SJCRH30 (cell line): ENCODE measurements at regions not wholly inside any gene's neighbourhood (a gene's known extent, or its start where the extent isn't known, plus 50 kb on each side); places are given as distances from the start of the nearest gene placed in this dataset.
A peak's percentile ranks its signal among the peaks of the same experiment; 100 is the strongest.

Experiments used
- DNase-seq, 2 experiments: peaks; one replicate each; pipeline ENCODE4 v3.0.0-alpha.2; 2015 to 2020
- H3K27ac ChIP-seq: fragments of 250-450 bp; sonication (Bioruptor Pico); 2 replicates; pipeline ENCODE4 v1.5.1; 2020; ENCODE audit warnings: mild to moderate bottlenecking, moderate library complexity
- H3K27me3 ChIP-seq: fragments of 250-450 bp; sonication (Bioruptor Pico); 2 replicates; pipeline ENCODE4 v1.5.1; 2020; ENCODE audit warnings: mild to moderate bottlenecking, moderate library complexity
- H3K36me3 ChIP-seq: fragments of 250-450 bp; sonication (Bioruptor Pico); 2 replicates; pipeline ENCODE4 v1.5.1; 2020; ENCODE audit warnings: mild to moderate bottlenecking, moderate library complexity
- H3K4me1 ChIP-seq: fragments of 250-450 bp; sonication (Bioruptor Pico); 2 replicates; pipeline ENCODE4 v1.5.1; 2020; ENCODE audit warnings: mild to moderate bottlenecking, moderate library complexity
- H3K4me3 ChIP-seq: fragments of 250-450 bp; sonication (Bioruptor Pico); 2 replicates; pipeline ENCODE4 v1.5.1; 2020; ENCODE audit warnings: mild to moderate bottlenecking, moderate library complexity
- H3K9me3 ChIP-seq: fragments of 250-450 bp; sonication (Bioruptor Pico); replicated peaks from 2 replicates; pipeline ENCODE4 v1.5.1; 2020; ENCODE audit warnings: mild to moderate bottlenecking, moderate library complexity

DNA sequence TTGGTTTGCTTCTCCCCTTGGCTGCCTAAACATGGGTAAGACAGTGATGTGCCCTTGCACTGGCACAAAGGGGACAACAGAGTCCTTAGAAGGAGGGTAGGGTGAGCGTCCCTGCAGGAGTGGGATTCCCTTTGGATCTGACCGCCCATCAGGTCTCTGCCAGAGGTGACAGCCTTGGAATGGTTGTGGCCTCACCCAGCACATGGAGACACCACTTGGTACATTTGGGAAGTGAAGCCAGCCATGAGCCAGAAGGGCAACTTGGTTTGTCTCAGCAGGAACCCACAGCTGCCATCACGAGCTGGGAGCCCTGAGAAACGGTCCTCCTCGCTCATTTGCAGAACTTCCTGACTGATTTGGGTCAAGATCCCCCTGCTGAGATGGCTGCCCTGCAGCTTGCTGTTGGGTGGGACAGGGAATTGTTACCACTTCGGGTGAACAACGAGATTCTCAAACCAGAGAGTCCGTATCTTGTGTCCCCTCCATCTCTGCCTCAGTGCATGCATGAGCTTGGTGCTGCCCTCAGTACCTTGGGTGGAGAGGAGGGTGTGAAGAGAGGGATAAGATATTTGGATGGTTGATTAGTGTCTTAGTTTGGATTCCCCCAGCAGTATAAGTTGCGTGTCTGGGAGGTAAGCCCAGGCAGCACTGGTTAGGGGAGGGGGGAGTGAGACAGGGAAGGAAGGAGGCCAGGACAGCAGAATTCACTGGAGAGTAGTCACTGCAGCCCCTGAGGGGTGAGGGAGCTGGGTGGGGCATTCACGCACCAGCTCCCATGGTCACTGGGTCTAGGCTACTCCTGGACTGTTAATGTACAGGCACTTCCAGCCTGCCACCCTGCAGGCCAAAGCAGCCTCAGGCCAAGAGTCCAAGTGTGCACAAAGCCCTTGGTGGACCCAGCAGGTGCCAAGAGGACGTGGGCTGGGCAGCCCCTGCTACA is 168.8 kb upstream of the TOPAZ1 start:
- Histone ChIP-seq H3K9me3 (no peaks in the 10 kb centered on the region), H3K4me1 (no peaks in the 10 kb centered on the region), H3K36me3 (no peaks in the 10 kb centered on the region), H3K27me3 (no peaks in the 10 kb centered on the region), H3K27ac (no peak overlapping the region), H3K4me3 (no peak overlapping the region)
- no peak for DNase-seq

DNA sequence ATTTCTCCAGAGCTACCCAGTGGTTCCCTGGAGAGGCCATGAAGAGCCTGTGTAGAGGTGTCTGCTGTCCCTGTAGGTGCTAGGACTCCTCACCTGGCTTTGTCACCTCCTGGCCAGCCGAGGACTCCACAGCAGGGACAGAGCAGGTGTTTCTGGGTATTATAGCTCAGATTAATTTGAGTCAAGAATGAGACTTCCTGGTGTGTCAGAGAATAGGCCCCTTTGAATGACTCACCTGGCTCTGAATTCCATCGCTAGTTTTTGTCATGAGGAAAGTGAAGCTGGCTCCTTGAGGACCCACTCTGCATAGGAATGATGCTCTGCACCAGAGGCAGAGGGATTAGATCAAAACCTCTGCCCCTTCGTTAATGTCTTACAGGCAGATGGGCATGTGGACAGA is 167.5 kb upstream of the TOPAZ1 start:
- H3K4me1 ChIP-seq = no peaks in the 10 kb centered on the region
- no peak for DNase-seq
- no peak overlapping the region for H3K27ac ChIP-seq
- H3K27me3 ChIP-seq = no peaks in the 10 kb centered on the region
- no peaks in the 10 kb centered on the region for H3K9me3 ChIP-seq
- no peak overlapping the region for H3K4me3 ChIP-seq
- H3K36me3 ChIP-seq = no peaks in the 10 kb centered on the region

DNA sequence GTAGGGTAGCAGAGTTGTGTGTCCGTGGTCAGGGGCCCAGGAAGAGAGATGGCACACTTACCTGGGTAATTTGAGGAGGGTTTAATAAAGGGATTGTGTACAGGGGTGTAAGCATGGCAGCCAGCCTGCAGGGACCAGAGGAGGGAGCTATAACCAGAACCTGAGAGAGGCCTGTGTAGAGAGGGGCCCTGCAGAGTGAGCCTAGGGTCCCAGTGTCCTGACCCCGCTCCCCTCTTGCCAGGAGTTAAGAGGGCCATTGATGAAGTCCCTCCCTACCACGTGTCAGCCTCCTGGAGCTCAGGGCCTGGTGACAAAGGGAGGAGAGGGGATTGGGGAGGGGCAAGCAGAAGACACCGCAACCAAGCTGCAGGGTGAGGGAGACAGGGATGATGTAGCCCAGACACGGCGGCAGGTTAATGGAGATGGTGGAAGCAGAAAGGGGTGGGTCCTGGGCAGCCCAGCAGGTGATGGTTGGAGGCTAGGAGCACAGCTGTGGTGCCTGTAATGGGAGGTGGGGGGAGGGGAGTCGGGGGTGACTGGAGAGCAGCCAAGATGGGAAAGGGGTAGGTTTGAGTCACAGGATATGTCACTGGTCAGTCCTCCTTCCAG is 165.4 kb upstream of the TOPAZ1 start:
- DNase-seq = peak; percentile 19 to 31
- no peak overlapping the region for H3K27ac ChIP-seq
- H3K4me1 ChIP-seq = no peaks in the 10 kb centered on the region
- no peaks in the 10 kb centered on the region for H3K36me3 ChIP-seq
- H3K4me3 ChIP-seq = no peak overlapping the region
- H3K27me3 ChIP-seq = no peaks in the 10 kb centered on the region
- no peaks in the 10 kb centered on the region for H3K9me3 ChIP-seq

DNA sequence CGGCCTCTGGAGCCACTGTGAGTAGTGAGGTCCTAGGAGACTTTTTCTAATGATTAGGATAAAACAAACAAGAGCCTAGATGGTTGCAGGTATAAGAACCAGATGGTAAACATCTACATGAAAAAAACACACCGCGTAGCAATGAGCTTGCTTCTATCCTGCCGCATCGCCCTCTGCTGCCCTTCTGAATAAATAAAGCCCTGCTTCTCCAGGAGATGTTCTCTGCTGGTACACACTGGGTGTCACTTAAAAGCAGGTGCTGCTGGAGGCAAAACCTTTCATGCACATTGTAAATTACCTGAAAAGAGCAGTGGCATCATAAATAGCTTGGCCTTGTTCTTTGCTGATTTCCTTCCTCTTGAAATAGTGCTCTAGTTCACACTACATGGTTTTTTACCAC is 164.4 kb upstream of the TOPAZ1 start:
- Histone ChIP-seq H3K9me3 (no peaks in the 10 kb centered on the region), H3K4me1 (no peaks in the 10 kb centered on the region), H3K27me3 (no peaks in the 10 kb centered on the region), H3K4me3 (no peak overlapping the region), H3K36me3 (no peaks in the 10 kb centered on the region), H3K27ac (no peak overlapping the region)
- DNase-seq = no peak

DNA sequence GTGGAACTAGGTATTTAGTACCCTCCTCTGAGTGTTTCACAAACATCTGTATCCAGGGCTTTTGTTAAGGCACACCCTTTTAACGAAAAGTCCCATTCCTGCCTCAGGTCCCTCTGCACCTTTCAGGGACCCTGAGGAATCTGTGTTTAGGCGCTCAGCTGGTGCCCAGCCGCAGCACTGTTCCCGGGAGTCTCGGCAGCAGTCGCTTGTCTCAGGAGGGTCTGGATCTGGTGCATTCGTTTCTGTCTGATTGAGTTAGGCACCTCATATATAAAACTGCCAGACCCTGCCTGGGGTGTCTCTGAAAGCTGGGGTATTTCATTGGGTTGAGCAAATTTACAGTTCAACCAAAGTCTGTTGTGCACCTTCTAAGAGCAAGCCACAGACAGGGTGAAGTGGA is 162.8 kb upstream of the TOPAZ1 start:
- Histone ChIP-seq H3K27me3 (no peaks in the 10 kb centered on the region), H3K4me3 (no peak overlapping the region), H3K27ac (no peak overlapping the region), H3K4me1 (no peaks in the 10 kb centered on the region), H3K36me3 (no peaks in the 10 kb centered on the region), H3K9me3 (no peaks in the 10 kb centered on the region)
- no peak for DNase-seq

DNA sequence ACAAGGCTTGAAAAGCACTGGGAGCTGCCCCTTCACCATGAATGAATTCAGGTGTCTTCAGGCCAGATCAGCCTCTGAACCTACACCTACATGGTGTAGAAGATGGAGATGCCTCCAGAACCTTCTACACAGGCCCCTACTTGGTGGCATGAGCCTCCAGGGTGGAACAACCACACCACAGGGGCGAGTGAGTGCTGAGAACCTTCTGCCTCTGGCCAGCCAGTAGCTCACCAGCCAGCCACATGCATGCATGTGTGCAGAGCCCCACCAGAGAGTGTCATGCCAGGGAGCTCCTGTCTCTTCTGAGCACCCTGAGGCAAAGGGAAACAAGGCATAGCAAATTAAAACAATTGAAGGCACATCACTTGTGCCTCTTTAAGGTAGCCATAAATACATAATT is 161.8 kb upstream of the TOPAZ1 start:
- H3K4me3 ChIP-seq = no peak overlapping the region
- H3K36me3 ChIP-seq = no peaks in the 10 kb centered on the region
- no peaks in the 10 kb centered on the region for H3K27me3 ChIP-seq
- H3K9me3 ChIP-seq = no peaks in the 10 kb centered on the region
- no peaks in the 10 kb centered on the region for H3K4me1 ChIP-seq
- DNase-seq = no peak
- no peak overlapping the region for H3K27ac ChIP-seq

DNA sequence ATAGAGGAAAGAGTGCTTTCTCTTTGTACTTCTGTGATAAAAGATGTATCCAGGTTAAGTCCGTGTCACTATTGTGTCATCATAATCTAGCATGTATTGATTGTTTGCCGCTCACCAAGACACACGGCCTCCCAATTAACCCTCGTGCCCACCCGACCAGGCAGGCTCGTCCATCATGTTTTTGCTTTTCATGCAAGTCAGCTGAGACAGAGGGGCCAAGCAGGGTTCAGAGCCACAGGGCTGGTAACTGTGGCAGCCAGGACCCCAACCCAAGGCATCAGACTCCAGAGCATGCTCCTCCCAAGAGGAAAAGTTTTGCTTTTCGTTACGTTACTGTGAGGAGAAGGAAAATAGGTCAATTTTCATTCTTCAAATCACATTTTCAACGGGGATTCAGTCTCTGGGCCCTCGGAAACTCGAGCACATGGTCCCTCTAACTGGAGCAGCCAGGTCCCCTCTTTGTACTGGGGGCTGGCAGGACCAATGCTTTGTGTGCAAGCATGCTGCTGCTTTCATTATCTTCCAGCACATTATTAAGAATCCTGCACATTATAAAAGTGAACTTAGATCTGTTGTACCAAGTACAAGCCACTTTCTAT is 161.1 kb upstream of the TOPAZ1 start:
- Histone ChIP-seq H3K4me3 (no peak overlapping the region), H3K27ac (no peak overlapping the region), H3K27me3 (no peaks in the 10 kb centered on the region), H3K9me3 (no peaks in the 10 kb centered on the region), H3K36me3 (no peaks in the 10 kb centered on the region), H3K4me1 (no peaks in the 10 kb centered on the region)
- no peak for DNase-seq

DNA sequence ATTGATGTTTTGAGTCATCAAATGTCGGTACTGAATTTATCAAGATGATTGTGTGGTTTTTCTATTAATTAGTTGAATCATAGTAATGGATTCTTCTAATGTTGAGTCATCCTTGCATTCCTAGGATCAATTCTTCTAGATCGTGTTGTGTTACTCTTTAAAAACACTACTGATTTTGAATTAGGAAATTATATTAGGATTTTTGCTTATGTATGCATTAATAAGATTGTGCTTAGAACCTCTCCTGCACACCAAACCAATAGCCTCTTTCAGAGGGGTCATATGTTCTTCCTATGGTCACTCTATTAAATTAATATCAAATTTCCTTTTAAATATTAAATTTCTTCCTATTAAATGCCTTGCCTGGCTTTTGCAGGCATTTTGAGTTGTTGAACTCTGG is 151.7 kb upstream of the TOPAZ1 start:
- Histone ChIP-seq H3K4me3 (no peak overlapping the region), H3K27ac (no peak overlapping the region)
- DNase-seq = no peak

DNA sequence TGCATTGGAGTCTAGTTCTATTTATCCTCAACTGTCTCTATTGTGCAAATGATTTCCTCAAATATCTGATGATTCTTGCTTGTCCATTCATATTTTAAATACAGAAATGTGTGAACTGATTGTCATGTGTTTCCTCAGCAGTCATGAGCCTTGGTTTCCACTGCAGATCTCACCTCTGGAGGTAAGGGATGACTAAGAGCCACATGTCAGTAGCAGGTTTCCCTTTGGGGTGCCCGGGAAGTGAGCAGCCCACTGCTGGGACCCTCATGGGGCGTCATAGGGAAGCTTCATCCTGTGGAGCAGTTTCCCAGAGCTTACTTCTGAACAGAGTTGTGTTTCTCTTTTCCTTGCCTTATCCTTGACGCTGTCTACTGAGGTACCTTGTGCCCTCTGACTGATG is 149.2 kb upstream of the TOPAZ1 start:
- H3K27me3 ChIP-seq = no peaks in the 10 kb centered on the region
- H3K4me3 ChIP-seq = no peak overlapping the region
- H3K9me3 ChIP-seq = no peaks in the 10 kb centered on the region
- no peak for DNase-seq
- H3K27ac ChIP-seq = no peak overlapping the region
- H3K4me1 ChIP-seq = no peaks in the 10 kb centered on the region
- no peaks in the 10 kb centered on the region for H3K36me3 ChIP-seq

More for the DNA sequence above, 151.7 kb upstream of the TOPAZ1 start:
- no peaks in the 10 kb centered on the region for H3K36me3 ChIP-seq
- H3K27me3 ChIP-seq = no peaks in the 10 kb centered on the region
- no peaks in the 10 kb centered on the region for H3K4me1 ChIP-seq
- no peaks in the 10 kb centered on the region for H3K9me3 ChIP-seq

DNA sequence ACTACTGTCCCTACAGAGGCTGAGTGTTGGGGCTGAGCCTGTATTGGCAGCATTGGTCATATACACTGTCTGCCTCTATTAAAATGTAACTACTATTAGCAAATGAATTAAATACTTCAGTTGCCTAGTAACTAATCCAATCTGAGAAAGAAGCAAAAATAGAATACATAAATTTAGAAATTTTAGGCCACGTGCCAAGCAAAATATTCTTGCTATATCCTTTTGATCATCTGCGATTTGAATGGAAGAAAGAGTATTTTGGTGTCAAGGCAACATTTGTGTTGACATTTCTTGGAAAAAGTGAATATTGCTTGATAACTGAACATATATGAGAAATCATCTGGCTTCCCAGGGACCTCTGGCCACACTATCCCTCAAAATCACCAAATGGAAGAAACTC is 148.2 kb upstream of the TOPAZ1 start:
- no peak overlapping the region for H3K4me3 ChIP-seq
- H3K36me3 ChIP-seq = no peaks in the 10 kb centered on the region
- H3K4me1 ChIP-seq = no peaks in the 10 kb centered on the region
- no peaks in the 10 kb centered on the region for H3K27me3 ChIP-seq
- no peak overlapping the region for H3K27ac ChIP-seq
- DNase-seq = no peak
- H3K9me3 ChIP-seq = no peaks in the 10 kb centered on the region

DNA sequence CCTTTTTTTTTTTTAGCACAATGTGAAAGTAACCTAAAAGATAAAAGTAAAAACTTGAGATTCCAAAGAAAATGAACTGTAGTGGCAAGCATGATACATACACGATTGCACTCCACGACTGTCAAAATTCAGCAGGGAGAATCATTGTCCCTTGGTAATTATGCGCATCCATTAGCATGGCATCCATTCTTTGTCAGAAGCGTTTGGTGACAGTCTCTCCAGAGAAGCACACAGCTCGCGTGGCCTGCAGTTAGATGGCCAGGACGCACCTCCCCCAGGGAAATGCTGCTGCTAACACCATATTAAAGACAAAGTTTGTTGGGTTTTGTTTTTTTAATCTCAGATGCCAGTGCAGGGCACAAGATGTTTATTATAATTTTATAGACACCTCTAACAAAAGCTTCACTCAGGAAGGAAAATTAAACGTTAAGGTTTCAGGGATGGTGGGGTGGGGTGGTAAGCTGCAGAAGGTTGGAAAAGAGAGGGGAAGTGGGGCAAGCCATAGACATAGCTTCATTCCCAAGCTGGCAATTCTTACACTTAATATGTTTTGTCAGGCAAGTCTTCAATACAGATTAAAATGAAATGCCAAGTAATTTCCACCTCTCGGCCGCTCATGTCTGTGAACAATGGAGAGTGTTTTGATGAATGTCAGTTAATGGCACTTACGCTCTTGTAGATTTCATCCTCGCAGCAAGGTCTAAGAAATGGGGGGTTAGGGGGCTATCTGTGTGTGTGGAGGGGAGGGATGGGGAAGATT is 142.8 kb upstream of the TOPAZ1 start:
- H3K4me3 ChIP-seq = no peak overlapping the region
- no peaks in the 10 kb centered on the region for H3K9me3 ChIP-seq
- no peak for DNase-seq
- H3K27me3 ChIP-seq = no peaks in the 10 kb centered on the region
- H3K36me3 ChIP-seq = no peaks in the 10 kb centered on the region
- H3K27ac ChIP-seq = no peak overlapping the region
- H3K4me1 ChIP-seq = no peaks in the 10 kb centered on the region

DNA sequence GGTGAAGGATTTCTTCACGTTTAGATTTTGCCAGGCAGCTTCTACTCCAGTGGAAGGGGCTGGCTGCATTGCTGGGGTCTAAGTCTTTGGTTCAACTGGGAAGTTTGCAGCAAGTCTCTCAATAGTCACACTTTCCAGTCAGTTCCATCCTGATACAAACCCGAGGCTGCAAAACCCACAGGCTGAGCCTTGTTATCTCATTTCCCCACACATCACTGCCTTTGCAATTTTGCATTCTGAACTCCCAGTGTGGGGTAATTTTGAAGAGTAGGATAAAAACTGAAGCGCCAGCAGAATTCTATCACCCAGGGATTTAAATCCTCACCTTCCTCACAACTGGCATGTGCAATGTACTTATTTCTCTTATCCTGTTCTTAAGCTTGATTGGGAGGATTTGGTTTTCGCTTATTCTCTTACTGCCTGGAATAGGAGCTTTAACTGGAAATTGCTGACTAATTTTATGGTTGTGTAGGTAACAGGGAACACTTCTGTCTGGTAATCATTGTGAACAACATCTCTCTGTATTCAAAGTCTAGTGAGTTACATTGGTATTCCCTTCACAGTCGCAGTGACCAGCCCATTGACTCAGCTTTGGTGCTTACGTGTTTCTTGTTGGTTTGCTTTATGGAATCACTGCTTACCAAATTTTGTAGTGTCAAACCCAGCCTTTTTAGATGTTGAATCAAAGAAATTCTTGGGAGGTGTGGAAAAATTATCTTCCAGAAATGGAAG is 142.0 kb upstream of the TOPAZ1 start:
- no peak for DNase-seq
- Histone ChIP-seq H3K36me3 (no peaks in the 10 kb centered on the region), H3K27ac (no peak overlapping the region), H3K27me3 (no peaks in the 10 kb centered on the region), H3K4me3 (no peak overlapping the region), H3K4me1 (no peaks in the 10 kb centered on the region), H3K9me3 (no peaks in the 10 kb centered on the region)

DNA sequence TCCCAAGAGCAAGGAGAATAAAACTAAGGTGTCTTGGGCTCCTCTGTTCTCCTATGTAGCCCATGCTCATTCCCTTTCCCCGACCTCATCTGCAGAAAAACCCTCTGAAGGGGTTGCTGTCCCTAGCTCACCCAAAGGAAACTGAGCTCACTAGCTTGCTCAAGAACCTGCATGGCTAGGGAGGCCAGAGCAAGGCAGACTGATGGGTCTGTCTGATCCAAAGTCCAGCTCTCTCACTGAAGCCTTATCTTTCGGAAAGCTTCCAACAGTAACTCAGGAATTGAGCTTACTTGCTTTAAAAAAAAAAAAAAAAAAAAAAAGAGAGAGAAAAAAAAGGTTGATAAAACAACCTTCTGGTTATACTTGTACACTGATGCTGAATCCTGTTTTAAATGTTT is 141.4 kb upstream of the TOPAZ1 start:
- H3K36me3 ChIP-seq = no peaks in the 10 kb centered on the region
- DNase-seq = no peak
- no peaks in the 10 kb centered on the region for H3K4me1 ChIP-seq
- H3K4me3 ChIP-seq = no peak overlapping the region
- no peaks in the 10 kb centered on the region for H3K9me3 ChIP-seq
- H3K27ac ChIP-seq = no peak overlapping the region
- H3K27me3 ChIP-seq = no peaks in the 10 kb centered on the region

DNA sequence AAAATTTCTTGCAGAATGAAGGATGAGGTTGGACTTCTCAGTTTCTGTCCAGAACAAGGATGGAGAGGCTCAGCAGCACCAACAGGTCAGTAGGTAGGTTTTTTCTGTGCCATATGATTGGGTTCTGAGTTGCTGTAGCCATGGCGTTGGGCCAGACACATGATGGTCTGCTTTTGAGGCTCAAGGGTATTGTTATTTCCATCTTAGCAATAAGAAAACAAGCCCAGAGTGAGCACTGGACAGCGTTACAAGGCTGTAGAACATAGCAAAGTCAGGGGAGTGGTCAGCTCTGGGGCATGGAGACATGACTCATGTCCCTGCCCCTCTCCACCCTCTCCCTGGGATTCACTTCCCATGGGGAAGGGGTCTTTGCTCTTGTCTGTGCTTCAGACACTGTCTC is 137.6 kb upstream of the TOPAZ1 start:
- H3K27ac ChIP-seq = no peak overlapping the region
- no peak for DNase-seq

More for the DNA sequence above, 137.6 kb upstream of the TOPAZ1 start:
- Histone ChIP-seq H3K4me3 (no peak overlapping the region), H3K27me3 (no peaks in the 10 kb centered on the region), H3K4me1 (no peaks in the 10 kb centered on the region), H3K9me3 (no peaks in the 10 kb centered on the region), H3K36me3 (no peaks in the 10 kb centered on the region)
